ENCODE measurements at regions not wholly inside any gene's neighbourhood (a gene's known extent, or its start where the extent isn't known, plus 50 kb on each side); places are given as distances from the start of the nearest gene placed in this dataset.
A peak's percentile ranks its signal among the peaks of the same experiment; 100 is the strongest.

DNA sequence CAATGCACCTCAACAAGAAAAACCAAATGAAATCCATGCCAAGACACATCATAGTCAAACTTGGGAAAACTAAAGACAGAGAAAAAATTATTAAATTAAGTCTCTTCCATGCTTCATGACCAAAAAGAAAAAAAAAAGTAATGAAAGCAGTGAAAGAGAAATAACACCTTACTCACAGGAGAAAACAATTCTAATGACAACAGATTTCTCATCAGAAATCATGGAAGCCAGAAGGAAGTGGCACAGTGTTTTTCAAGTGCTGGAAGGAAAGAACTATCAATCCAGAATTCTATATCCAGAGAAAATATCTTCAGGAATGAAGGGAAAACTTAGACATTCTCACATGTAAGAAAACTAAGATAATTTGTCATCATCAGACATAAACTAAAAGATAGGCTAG lies 71.1 kb upstream of the NUDT4 start:
- CTCF ChIA-PET: no interaction called here
- H3K9me3 ChIP-seq (ENCODE audit: low read length): no peaks in the 10 kb centered on the region
- H2AFZ ChIP-seq (ENCODE audit: low read length): no peak overlapping the region
- H3K9me2 ChIP-seq (replicated peaks; ENCODE audit: low read length): no peaks in the 10 kb centered on the region
- H3K79me2 ChIP-seq (ENCODE audit: low read length): no peaks in the 10 kb centered on the region
- POLR2A ChIA-PET (ENCODE audit: unreplicated experiment): no interaction called here
- no TSS peak for BruUV-seq (replicated peaks)
- no peaks in the 10 kb centered on the region for H4K20me1 ChIP-seq (ENCODE audit: low read length)
- H3K4me1 ChIP-seq (ENCODE audit: insufficient read depth, low read length): peaks cover 1% of the 10 kb centered on the region
- TF ChIP-seq EZH2phosphoT487 (IDR thresholded peaks at IDR 0.05; ENCODE audit: borderline replicate concordance, low read length) (no peak), EZH2 (IDR thresholded peaks at IDR 0.05; ENCODE audit: low read length, unreplicated experiment) (no peak)
- TF ChIP-seq, protein P1, sequence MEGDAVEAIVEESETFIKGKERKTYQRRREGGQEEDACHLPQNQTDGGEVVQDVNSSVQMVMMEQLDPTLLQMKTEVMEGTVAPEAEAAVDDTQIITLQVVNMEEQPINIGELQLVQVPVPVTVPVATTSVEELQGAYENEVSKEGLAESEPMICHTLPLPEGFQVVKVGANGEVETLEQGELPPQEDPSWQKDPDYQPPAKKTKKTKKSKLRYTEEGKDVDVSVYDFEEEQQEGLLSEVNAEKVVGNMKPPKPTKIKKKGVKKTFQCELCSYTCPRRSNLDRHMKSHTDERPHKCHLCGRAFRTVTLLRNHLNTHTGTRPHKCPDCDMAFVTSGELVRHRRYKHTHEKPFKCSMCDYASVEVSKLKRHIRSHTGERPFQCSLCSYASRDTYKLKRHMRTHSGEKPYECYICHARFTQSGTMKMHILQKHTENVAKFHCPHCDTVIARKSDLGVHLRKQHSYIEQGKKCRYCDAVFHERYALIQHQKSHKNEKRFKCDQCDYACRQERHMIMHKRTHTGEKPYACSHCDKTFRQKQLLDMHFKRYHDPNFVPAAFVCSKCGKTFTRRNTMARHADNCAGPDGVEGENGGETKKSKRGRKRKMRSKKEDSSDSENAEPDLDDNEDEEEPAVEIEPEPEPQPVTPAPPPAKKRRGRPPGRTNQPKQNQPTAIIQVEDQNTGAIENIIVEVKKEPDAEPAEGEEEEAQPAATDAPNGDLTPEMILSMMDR (conservative IDR thresholded peaks at IDR 0.05; ENCODE audit: low read depth, low read length): no peak
- H3F3A ChIP-seq (ENCODE audit: low read length, unreplicated experiment): no peaks in the 10 kb centered on the region
- DNase-seq: no peak
- no peaks in the 10 kb centered on the region for H3K27me3 ChIP-seq (ENCODE audit: low read length)
- no peak overlapping the region for H3K4me3 ChIP-seq (ENCODE audit: low read length)
- no peak overlapping the region for H3K27ac ChIP-seq (ENCODE audit: low read length)
- no peak for ATAC-seq
- intact Hi-C loops (cut with micrococcal nuclease): no loop called here
- H3K4me2 ChIP-seq (ENCODE audit: low read length): no peak overlapping the region
- H3K9ac ChIP-seq (ENCODE audit: low read length): no peak overlapping the region
- H3K36me3 ChIP-seq (ENCODE audit: low read depth, low read length): no peaks in the 10 kb centered on the region

DNA sequence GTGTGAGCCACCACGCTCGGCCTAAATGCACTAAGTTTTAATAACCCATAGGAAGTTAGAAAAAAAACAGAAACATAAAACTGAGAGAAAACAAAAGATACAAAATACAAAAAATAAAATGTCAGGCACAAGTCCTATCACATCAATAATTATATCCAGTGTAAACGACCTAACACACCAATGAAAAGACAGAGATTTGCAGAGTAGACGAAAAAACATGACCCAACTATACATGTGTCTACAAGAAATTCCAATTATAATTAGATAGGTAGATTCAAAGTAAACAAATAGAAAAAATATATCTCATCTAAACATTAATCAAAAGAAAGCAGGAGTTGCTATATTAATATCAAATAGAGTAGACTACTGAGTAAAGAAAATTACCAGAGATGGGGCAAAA lies 69.4 kb upstream of the NUDT4 start:
- Histone ChIP-seq H3K27me3 (ENCODE audit: low read length) (no peaks in the 10 kb centered on the region), H3K27ac (ENCODE audit: low read length) (no peak overlapping the region), H3K4me2 (ENCODE audit: low read length) (no peak overlapping the region), H2AFZ (ENCODE audit: low read length) (no peak overlapping the region), H3K4me3 (ENCODE audit: low read length) (no peak overlapping the region), H3K9me3 (ENCODE audit: low read length) (no peaks in the 10 kb centered on the region), H3K79me2 (ENCODE audit: low read length) (no peaks in the 10 kb centered on the region), H4K20me1 (ENCODE audit: low read length) (no peaks in the 10 kb centered on the region), H3F3A (ENCODE audit: low read length, unreplicated experiment) (no peaks in the 10 kb centered on the region), H3K9me2 (replicated peaks; ENCODE audit: low read length) (no peaks in the 10 kb centered on the region), H3K4me1 (ENCODE audit: insufficient read depth, low read length) (peaks cover 8% of the 10 kb centered on the region), H3K9ac (ENCODE audit: low read length) (no peak overlapping the region), H3K36me3 (ENCODE audit: low read depth, low read length) (no peaks in the 10 kb centered on the region)
- TF ChIP-seq, protein P1 (conservative IDR thresholded peaks at IDR 0.05; ENCODE audit: low read depth, low read length): no peak
- no peak for TF ChIP-seq EZH2phosphoT487 (IDR thresholded peaks at IDR 0.05; ENCODE audit: borderline replicate concordance, low read length)
- no peak for TF ChIP-seq EZH2 (IDR thresholded peaks at IDR 0.05; ENCODE audit: low read length, unreplicated experiment)
- ChIA-PET POLR2A (ENCODE audit: unreplicated experiment) (no interaction called here), CTCF (no interaction called here)
- BruUV-seq (replicated peaks): no TSS peak
- DNase-seq: no peak
- ATAC-seq: no peak
- intact Hi-C loops (cut with micrococcal nuclease): no loop called here

DNA sequence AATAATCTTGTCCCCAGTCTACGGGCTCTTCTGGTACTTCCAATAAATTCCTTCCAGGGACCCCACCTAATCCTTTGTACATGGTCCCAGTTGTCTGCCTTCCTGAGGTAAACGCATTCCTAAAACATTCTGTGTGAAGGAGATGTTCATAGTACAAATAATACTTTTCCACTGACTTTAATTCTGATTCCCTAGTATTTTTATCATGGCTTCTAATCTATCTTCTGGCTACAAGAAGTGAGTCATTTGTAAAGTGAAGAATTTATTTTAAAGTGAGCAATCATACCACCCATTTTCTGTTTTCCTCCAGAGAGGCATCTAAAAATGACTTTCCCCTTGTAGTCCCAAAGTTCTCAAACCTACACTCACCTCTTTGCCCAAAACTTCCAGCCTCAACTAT lies 65.9 kb upstream of the NUDT4 start:
- no peaks in the 10 kb centered on the region for H4K20me1 ChIP-seq (ENCODE audit: low read length)
- H3K4me3 ChIP-seq (ENCODE audit: low read length): no peak overlapping the region
- H3K9me3 ChIP-seq (ENCODE audit: low read length): no peaks in the 10 kb centered on the region
- no peak for ATAC-seq
- POLR2A ChIA-PET (ENCODE audit: unreplicated experiment): no interaction called here
- H2AFZ ChIP-seq (ENCODE audit: low read length): no peak overlapping the region
- CTCF ChIA-PET: no interaction called here
- no peaks in the 10 kb centered on the region for H3F3A ChIP-seq (ENCODE audit: low read length, unreplicated experiment)
- no TSS peak for BruUV-seq (replicated peaks)
- no peaks in the 10 kb centered on the region for H3K9me2 ChIP-seq (replicated peaks; ENCODE audit: low read length)
- no peaks in the 10 kb centered on the region for H3K27me3 ChIP-seq (ENCODE audit: low read length)
- no peak for TF ChIP-seq EZH2 (IDR thresholded peaks at IDR 0.05; ENCODE audit: low read length, unreplicated experiment)
- TF ChIP-seq EZH2phosphoT487 (IDR thresholded peaks at IDR 0.05; ENCODE audit: borderline replicate concordance, low read length): no peak
- TF ChIP-seq, protein P1 (conservative IDR thresholded peaks at IDR 0.05; ENCODE audit: low read depth, low read length): no peak
- no peak overlapping the region for H3K9ac ChIP-seq (ENCODE audit: low read length)
- peaks cover 8% of the 10 kb centered on the region for H3K4me1 ChIP-seq (ENCODE audit: insufficient read depth, low read length)
- no peaks in the 10 kb centered on the region for H3K79me2 ChIP-seq (ENCODE audit: low read length)
- intact Hi-C loops (cut with micrococcal nuclease): no loop called here
- no peak overlapping the region for H3K27ac ChIP-seq (ENCODE audit: low read length)
- DNase-seq: peak; percentile 29
- H3K4me2 ChIP-seq (ENCODE audit: low read length): peak overlapping the region; percentile 12; the same call in 1 of the 2 replicates
- no peaks in the 10 kb centered on the region for H3K36me3 ChIP-seq (ENCODE audit: low read depth, low read length)

Measured in PC-3 (cell line).